Ovary (tissue), 7 donors: ENCODE measurements at regions not wholly inside any gene's neighbourhood (a gene's known extent, or its start where the extent isn't known, plus 50 kb on each side); places are given as distances from the start of the nearest gene placed in this dataset.

ENCODE experiments used
- DNase-seq, 5 donors: peaks; one replicate each; pipeline ENCODE4 v3.0.0-alpha.2; 2019 to 2020
- H3K27ac ChIP-seq, 2 donors: fragments of 200-600 bp; one replicate each; pipeline versions ENCODE4 v1.5.1 to v1.8.0; 2019 to 2022
- H3K27me3 ChIP-seq: fragments of 200-600 bp; one replicate; pipeline ENCODE4 v1.8.0; 2022
- H3K36me3 ChIP-seq: fragments of 200-600 bp; sonication (generic); one replicate; pipeline ENCODE4 v1.5.1; 2019
- H3K4me1 ChIP-seq: one replicate; pipeline ENCODE4 v1.8.1; 2013; ENCODE audit warnings: mild to moderate bottlenecking, moderate library complexity; ENCODE audit not compliant: insufficient read depth
- H3K4me3 ChIP-seq: fragments of 200-600 bp; sonication (generic); one replicate; pipeline ENCODE4 v1.5.1; 2017
- H3K9me3 ChIP-seq, 2 donors: fragments of 200-600 bp in 1 of 2; sonication (generic) in 1 of 2; one replicate each; pipeline versions ENCODE4 v1.5.1 to v1.8.1; 2013 to 2019; ENCODE audit warnings: mild to moderate bottlenecking in 1 of 2, moderate library complexity in 1 of 2
- EP300 ChIP-seq: sonication (generic); formaldehyde crosslinking; IDR thresholded peaks from one replicate; pipeline ENCODE4 v1.6.1; 2017; ENCODE audit warnings: antibody characterized with exemption
- POLR2A ChIP-seq: fragments of 450-650 bp; IDR thresholded peaks from one replicate; pipeline ENCODE4 v1.6.1; 2017; ENCODE audit warnings: antibody characterized with exemption, mild to moderate bottlenecking, moderate library complexity
- WGBS, 3 donors: extraction: QIAGEN DNeasy Blood & Tissue Kit in 1 of 3; methylation state at CpG; one replicate each; pipeline versions ENCODE4 v1.1.5 to v1.1.7; 2013 to 2017; 5-methylcytosine and 5-hydroxymethylcytosine counted together
- intact Hi-C, 4 donors: fragments of 100-400 bp; cut with DNase I; formaldehyde crosslinking; loops; one replicate each; pipeline versions ENCODE4 v1.11.0 to v1.15.1; 2022 to 2023
- TF ChIP-seq, protein P1 (sequence below), 3 donors: fragments of 450-650 bp in 2 of 3; fragments of 200-600 bp in 1 of 3; IDR thresholded peaks; one replicate each; pipeline versions ENCODE4 v1.5.1 to v1.8.0; 2016 to 2022; ENCODE audit warnings: antibody characterized with exemption in 3 of 3, mild to moderate bottlenecking in 1 of 3
- donor health status: DM: no; HTN: no; CAD: no; lungs with moderate emphysema.
- donor health status: DM: no; HTN: no; CAD: no.
- donor health status: Bipolar disorder and iron deficiency.
- donor health status: DM: no; HTN: no; CAD: no.
- donor health status: DM: yes; HTN: yes; CAD: no.

DNA sequence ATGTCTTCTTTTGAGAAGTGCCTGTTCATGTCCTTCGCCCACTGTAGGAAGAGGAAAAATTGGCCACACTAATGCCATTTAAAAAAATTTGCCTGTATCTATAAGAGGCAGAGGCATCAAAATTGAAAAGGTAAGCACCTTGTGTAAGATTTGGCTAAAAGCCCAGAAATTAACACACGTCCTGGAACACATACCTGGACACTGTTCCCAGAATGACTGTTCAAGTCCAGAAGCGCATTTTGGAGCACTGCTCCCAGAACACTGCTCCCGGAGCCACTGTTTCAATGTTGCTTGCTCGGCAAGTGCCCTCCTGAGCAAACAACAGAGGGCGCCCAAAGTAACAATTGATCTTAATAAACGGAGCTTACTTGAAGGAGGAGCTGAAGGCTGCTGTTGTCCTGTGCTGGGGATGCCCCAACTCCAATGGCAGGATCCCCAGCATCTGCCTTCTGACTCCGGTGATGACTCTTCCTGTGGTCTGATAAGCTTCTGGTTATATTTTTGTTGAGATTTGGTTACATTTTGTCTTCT lies 1958.6 kb downstream of the C4orf33 start:
- no peak overlapping the region for H3K27ac ChIP-seq
- no peaks in the 10 kb centered on the region for H3K36me3 ChIP-seq
- WGBS, 3 donors, result 86 to 89% (median 86%) methylated on average over 8 of the region's 8 CpGs
- intact Hi-C loops, result no loop called here
- H3K4me1 ChIP-seq, result no peaks in the 10 kb centered on the region
- H3K27me3 ChIP-seq, result no peaks in the 10 kb centered on the region
- no peak for DNase-seq
- TF ChIP-seq POLR2A (no peak), EP300 (no peak)
- TF ChIP-seq, protein P1, sequence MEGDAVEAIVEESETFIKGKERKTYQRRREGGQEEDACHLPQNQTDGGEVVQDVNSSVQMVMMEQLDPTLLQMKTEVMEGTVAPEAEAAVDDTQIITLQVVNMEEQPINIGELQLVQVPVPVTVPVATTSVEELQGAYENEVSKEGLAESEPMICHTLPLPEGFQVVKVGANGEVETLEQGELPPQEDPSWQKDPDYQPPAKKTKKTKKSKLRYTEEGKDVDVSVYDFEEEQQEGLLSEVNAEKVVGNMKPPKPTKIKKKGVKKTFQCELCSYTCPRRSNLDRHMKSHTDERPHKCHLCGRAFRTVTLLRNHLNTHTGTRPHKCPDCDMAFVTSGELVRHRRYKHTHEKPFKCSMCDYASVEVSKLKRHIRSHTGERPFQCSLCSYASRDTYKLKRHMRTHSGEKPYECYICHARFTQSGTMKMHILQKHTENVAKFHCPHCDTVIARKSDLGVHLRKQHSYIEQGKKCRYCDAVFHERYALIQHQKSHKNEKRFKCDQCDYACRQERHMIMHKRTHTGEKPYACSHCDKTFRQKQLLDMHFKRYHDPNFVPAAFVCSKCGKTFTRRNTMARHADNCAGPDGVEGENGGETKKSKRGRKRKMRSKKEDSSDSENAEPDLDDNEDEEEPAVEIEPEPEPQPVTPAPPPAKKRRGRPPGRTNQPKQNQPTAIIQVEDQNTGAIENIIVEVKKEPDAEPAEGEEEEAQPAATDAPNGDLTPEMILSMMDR (IDR thresholded peaks at IDR 0.05), result no peak
- no peaks in the 10 kb centered on the region for H3K9me3 ChIP-seq
- H3K4me3 ChIP-seq, result no peak overlapping the region

DNA sequence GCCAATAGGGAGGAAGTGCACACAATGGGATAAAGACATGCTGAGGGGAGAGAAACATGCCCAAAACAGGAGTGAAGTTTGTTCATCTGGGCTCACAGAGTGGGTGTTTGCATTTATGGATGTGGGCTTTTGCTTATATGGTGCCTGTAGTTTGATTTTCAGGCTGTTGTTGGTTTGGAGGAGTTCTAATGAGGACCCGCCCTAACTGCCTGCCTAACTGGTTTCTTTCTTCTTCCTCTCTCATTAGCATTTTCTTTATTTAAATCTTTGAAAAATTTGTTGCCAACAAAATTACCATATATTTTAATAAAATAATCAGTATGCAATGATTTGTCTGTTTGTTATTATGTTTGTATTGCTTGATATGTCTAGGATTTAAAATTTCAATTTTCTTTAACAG lies 1965.8 kb downstream of the C4orf33 start:
- WGBS, 3 donors, result 68 to 90% (median 80%) methylated on average over 1 of the region's 1 CpG

DNA sequence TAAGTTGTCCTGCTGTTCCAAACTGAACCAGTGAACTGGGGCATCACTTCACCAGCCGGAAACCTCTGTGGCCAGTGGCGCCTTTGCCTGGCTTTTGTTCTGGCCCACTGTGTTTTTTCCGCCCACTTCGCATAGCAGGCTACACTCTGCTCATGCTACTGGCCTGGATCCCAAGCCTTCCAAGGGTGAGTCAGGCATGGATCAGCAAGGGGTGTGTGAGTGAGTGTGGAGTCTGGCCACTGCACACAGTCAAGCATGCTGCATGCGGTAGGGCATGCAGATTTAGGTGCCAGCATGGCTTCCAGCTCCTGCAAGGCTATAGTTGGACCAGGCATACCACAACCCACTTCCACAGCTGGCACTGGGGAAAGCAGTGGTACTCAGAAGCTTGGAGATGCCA lies 1967.9 kb downstream of the C4orf33 start:
- WGBS, 3 donors, result 92 to 99% (median 96%) methylated on average over 5 of the region's 5 CpGs

More for the DNA sequence above, 1965.8 kb downstream of the C4orf33 start:
- Histone ChIP-seq H3K4me1 (no peaks in the 10 kb centered on the region), H3K36me3 (no peaks in the 10 kb centered on the region), H3K27ac (no peak overlapping the region), H3K27me3 (no peaks in the 10 kb centered on the region), H3K9me3 (no peaks in the 10 kb centered on the region), H3K4me3 (no peak overlapping the region)
- intact Hi-C loops, result no loop called here
- DNase-seq, result no peak
- no peak for TF ChIP-seq EP300
- TF ChIP-seq, protein P1 (IDR thresholded peaks at IDR 0.05), result no peak
- TF ChIP-seq POLR2A, result no peak

DNA sequence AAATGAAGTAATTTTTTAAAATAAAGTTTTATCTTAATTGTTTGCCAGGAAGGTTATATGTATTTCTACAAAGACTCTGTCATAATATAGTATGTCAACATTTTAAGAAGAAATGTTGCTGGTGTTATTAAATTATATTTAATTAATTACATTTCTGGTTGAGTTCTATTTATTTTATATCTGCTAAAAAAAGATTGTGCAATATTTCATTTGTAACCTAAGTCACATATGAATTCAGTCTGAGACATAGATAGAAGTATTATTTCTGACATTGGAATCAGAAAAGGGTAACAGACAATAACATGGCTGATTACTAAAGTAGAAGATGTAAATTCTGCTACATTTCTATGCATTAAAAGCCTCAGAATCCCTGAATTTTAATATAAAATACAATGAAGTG lies 1985.1 kb downstream of the C4orf33 start:
- intact Hi-C loops, result no loop called here
- Histone ChIP-seq H3K27me3 (no peaks in the 10 kb centered on the region), H3K4me3 (no peak overlapping the region), H3K27ac (no peak overlapping the region), H3K9me3 (no peaks in the 10 kb centered on the region), H3K36me3 (no peaks in the 10 kb centered on the region), H3K4me1 (no peaks in the 10 kb centered on the region)
- DNase-seq, result no peak
- no peak for TF ChIP-seq POLR2A

More for the DNA sequence above, 1967.9 kb downstream of the C4orf33 start:
- DNase-seq, result no peak
- no peaks in the 10 kb centered on the region for H3K4me1 ChIP-seq
- no peak overlapping the region for H3K4me3 ChIP-seq
- intact Hi-C loops, result no loop called here
- no peaks in the 10 kb centered on the region for H3K9me3 ChIP-seq
- no peaks in the 10 kb centered on the region for H3K36me3 ChIP-seq
- TF ChIP-seq, protein P1 (IDR thresholded peaks at IDR 0.05), result no peak
- TF ChIP-seq POLR2A (no peak), EP300 (no peak)
- no peak overlapping the region for H3K27ac ChIP-seq
- H3K27me3 ChIP-seq, result no peaks in the 10 kb centered on the region

DNA sequence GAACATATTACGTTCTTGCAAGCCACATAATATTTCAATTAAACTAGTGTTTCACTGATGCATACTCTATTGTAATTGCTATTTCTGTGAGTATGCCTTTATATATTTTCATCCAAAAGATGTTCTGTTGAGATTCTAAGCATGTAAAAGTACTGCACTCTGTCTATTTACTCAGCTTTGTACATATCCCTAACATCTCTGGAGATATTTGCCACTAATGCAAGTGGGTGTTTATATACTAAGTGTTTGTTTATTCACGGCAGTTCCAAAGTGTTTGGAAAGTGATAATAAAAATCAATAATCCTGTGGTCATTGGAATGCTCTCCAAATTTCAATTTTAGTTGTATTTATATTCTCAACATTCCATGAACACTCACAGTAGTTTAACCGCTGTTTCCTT lies 1989.0 kb downstream of the C4orf33 start:
- intact Hi-C loops, result no loop called here
- Histone ChIP-seq H3K4me1 (no peaks in the 10 kb centered on the region), H3K4me3 (no peak overlapping the region), H3K27ac (no peak overlapping the region), H3K36me3 (no peaks in the 10 kb centered on the region), H3K9me3 (no peaks in the 10 kb centered on the region), H3K27me3 (no peaks in the 10 kb centered on the region)
- 70 to 79% (median 76%) methylated on average over 3 of the region's 3 CpGs for WGBS, 3 donors
- TF ChIP-seq POLR2A (no peak), EP300 (no peak)
- TF ChIP-seq, protein P1 (IDR thresholded peaks at IDR 0.05), result no peak
- DNase-seq, result no peak
